HL-60 (cell line): ENCODE measurements at regions not wholly inside any gene's neighbourhood (a gene's known extent, or its start where the extent isn't known, plus 50 kb on each side); places are given as distances from the start of the nearest gene placed in this dataset.

Source experiments
- DNase-seq, 2 experiments: peaks; one replicate each; pipeline ENCODE4 v3.0.0-alpha.2; 2010 to 2020; ENCODE audit warnings: low read depth in 1 of 2, low spot score in 1 of 2
- H3K27ac ChIP-seq: fragments of 250-450 bp; sonication (Bioruptor Pico); replicated peaks from 2 replicates; pipeline ENCODE4 v1.5.1; 2020; ENCODE audit warnings: mild to moderate bottlenecking, moderate library complexity
- H3K27me3 ChIP-seq: fragments of 250-450 bp; sonication (Bioruptor Pico); 2 replicates; pipeline ENCODE4 v1.5.1; 2021; ENCODE audit warnings: mild to moderate bottlenecking, moderate library complexity; ENCODE audit not compliant: insufficient read depth, poor library complexity, severe bottlenecking
- H3K4me3 ChIP-seq: replicated peaks from 2 replicates; pipeline ENCODE4 v1.5.1; 2011; ENCODE audit warnings: mild to moderate bottlenecking, control low read depth, low read length; ENCODE audit not compliant: insufficient read depth
- GABPA ChIP-seq: IDR thresholded peaks from 2 replicates; pipeline ENCODE4 v1.6.1; 2012; ENCODE audit warnings: low read depth
- POLR2AphosphoS5 ChIP-seq: IDR thresholded peaks from 2 replicates; pipeline ENCODE4 v1.6.1; 2012; ENCODE audit warnings: low read depth
- SPI1 ChIP-seq: IDR thresholded peaks from 2 replicates; pipeline ENCODE4 v1.6.1; 2012; ENCODE audit warnings: low read depth, mild to moderate bottlenecking, borderline replicate concordance
- TF ChIP-seq, protein P1 (sequence below): IDR thresholded peaks from 2 replicates; pipeline ENCODE4 v1.6.1; 2012; ENCODE audit warnings: low read depth; ENCODE audit not compliant: insufficient replicate concordance
- TF ChIP-seq, protein P2 (sequence below): IDR thresholded peaks from one replicate; pipeline ENCODE4 v1.5.1; 2011; ENCODE audit warnings: low read length, control low read depth, inconsistent platforms; ENCODE audit not compliant: insufficient read depth

DNA sequence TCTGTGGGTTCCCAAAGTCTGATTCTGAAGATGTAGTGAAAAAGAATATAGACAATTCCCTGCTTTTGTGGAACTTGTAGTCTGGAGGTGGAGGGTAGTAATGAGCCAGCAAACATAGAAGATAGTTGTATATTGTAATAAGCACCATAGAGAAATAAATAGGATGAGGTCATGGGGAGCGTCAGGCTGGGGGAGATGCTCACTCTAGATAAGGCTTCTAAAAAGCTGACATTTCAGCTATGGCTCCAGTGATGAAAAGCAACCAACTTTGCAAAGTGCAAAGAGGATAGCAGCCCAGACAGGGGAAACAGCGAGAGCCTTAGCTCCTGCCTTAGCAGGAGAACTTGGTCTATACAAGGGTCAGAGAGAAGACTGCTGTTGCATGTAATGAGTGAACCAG lies 98.0 kb upstream of the RALGPS2 start:
- TF ChIP-seq SPI1, result no peak
- TF ChIP-seq, protein P1, sequence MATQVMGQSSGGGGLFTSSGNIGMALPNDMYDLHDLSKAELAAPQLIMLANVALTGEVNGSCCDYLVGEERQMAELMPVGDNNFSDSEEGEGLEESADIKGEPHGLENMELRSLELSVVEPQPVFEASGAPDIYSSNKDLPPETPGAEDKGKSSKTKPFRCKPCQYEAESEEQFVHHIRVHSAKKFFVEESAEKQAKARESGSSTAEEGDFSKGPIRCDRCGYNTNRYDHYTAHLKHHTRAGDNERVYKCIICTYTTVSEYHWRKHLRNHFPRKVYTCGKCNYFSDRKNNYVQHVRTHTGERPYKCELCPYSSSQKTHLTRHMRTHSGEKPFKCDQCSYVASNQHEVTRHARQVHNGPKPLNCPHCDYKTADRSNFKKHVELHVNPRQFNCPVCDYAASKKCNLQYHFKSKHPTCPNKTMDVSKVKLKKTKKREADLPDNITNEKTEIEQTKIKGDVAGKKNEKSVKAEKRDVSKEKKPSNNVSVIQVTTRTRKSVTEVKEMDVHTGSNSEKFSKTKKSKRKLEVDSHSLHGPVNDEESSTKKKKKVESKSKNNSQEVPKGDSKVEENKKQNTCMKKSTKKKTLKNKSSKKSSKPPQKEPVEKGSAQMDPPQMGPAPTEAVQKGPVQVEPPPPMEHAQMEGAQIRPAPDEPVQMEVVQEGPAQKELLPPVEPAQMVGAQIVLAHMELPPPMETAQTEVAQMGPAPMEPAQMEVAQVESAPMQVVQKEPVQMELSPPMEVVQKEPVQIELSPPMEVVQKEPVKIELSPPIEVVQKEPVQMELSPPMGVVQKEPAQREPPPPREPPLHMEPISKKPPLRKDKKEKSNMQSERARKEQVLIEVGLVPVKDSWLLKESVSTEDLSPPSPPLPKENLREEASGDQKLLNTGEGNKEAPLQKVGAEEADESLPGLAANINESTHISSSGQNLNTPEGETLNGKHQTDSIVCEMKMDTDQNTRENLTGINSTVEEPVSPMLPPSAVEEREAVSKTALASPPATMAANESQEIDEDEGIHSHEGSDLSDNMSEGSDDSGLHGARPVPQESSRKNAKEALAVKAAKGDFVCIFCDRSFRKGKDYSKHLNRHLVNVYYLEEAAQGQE, result no peak
- no peak for TF ChIP-seq POLR2AphosphoS5
- TF ChIP-seq, protein P2, sequence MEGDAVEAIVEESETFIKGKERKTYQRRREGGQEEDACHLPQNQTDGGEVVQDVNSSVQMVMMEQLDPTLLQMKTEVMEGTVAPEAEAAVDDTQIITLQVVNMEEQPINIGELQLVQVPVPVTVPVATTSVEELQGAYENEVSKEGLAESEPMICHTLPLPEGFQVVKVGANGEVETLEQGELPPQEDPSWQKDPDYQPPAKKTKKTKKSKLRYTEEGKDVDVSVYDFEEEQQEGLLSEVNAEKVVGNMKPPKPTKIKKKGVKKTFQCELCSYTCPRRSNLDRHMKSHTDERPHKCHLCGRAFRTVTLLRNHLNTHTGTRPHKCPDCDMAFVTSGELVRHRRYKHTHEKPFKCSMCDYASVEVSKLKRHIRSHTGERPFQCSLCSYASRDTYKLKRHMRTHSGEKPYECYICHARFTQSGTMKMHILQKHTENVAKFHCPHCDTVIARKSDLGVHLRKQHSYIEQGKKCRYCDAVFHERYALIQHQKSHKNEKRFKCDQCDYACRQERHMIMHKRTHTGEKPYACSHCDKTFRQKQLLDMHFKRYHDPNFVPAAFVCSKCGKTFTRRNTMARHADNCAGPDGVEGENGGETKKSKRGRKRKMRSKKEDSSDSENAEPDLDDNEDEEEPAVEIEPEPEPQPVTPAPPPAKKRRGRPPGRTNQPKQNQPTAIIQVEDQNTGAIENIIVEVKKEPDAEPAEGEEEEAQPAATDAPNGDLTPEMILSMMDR, result no peak
- TF ChIP-seq GABPA, result no peak
- no peaks in the 10 kb centered on the region for H3K27me3 ChIP-seq

DNA sequence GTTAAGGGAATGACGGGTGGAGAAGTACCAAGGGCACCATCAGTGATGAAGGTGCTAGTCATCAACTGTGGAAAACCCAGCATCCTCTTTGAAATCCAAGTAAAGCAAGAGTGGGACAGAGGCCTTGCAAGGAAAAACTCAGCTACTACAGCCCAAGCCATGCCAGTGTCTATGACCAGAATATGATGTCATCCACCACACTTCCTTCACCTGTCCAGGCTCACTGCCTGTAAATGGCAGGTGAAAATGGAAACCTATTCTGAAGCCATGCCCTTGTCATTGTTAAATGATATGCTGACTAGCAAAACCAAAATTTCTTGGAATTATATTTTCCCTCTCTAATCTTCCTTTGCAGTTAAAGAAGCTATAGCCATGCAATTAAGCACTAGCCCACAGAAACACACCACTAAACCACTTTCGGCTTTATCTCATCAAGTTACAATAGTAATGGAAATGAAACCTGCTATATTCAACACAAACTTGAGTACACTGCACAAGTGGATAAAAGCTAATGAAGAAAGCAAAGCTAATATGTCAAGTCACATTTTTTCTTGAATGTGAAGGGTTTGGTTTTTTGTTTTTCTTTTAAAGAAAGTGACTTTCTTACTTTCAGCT lies 96.3 kb upstream of the RALGPS2 start:
- DNase-seq, result no peak
- no peak for TF ChIP-seq POLR2AphosphoS5
- no peak for TF ChIP-seq GABPA
- no peak for TF ChIP-seq SPI1
- TF ChIP-seq, protein P2, result no peak
- TF ChIP-seq, protein P1, result no peak
- no peak overlapping the region for H3K27ac ChIP-seq

More for the DNA sequence above, 98.0 kb upstream of the RALGPS2 start:
- no peak for DNase-seq
- H3K4me3 ChIP-seq, result no peak overlapping the region
- H3K27ac ChIP-seq, result no peak overlapping the region

DNA sequence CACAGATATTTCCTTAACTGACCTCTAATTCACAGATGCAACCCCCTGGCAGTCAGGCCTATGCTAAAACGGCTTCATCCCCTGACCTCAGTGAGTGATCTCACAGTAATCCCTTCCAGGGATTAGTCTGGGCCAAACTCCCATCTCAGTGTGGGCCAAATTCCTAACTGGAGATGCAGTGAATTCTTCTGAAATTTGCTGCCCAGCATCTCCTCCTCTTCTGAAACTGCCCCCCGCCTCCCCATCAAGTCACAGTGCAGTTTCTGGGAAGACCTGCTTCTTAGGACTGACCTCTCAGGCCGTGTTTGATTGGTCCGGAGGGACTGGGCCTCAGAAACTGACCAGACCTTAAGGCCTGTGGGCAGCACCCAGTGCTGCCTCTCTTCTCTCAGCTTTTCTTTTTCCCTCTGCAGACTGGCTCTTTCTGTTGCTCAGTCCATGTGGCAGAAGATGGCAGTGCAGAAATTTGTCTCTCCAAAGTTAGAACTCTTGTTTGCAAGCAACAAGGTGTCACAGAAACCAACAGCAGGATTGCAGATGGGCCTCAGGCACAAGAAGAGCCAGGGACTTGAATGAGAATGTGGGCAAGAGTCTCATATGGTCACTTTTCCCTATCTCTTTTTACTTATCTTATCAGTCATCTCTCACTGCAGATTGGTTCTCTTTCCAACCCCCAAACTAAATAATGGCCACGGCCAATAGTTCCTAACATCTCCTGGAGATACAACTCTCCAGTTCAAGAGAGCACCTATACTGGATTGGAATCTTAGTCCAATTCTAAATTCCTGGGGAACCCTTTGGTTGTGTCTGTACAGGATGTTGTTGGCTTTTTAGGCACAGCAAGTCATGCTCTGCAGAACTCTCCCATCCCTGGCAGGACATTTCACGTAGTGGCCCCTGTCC lies 95.5 kb upstream of the RALGPS2 start:
- no peak for TF ChIP-seq GABPA
- TF ChIP-seq, protein P1, result no peak
- TF ChIP-seq POLR2AphosphoS5, result no peak
- H3K27ac ChIP-seq, result no peak overlapping the region
- H3K27me3 ChIP-seq, result no peaks in the 10 kb centered on the region
- no peak overlapping the region for H3K4me3 ChIP-seq
- DNase-seq, result no peak

More for the DNA sequence above, 96.3 kb upstream of the RALGPS2 start:
- H3K27me3 ChIP-seq, result no peaks in the 10 kb centered on the region
- no peak overlapping the region for H3K4me3 ChIP-seq
